K562 (cell line): ENCODE measurements at regions not wholly inside any gene's neighbourhood (a gene's known extent, or its start where the extent isn't known, plus 50 kb on each side); places are given as distances from the start of the nearest gene placed in this dataset.

Experiments
- ATAC-seq: fragments of 200-7000 bp; cut with Tn5 transposase; 3 replicates; pipeline ENCODE4 v1.9.1; 2020; ENCODE audit warnings: moderate library complexity
- BruUV-seq: library from RNA; stranded (reverse); fragments of 400-500 nt; replicated peaks from 2 replicates; lab custom pipeline; 2021; lab: Mats Ljungman, UMichigan
- CTCF ChIA-PET: fragments of 300-600 bp; formaldehyde crosslinking; extraction: SDS; loops from one replicate; lab custom pipeline; 2021; ENCODE audit warnings: low intra/inter-chr PET ratio; lab: Yijun Ruan, JAX
- POLR2A ChIA-PET: fragments of 300-600, 350-650 bp; sonication (Branson Sonifier 250); formaldehyde crosslinking; extraction: SDS; loops from one replicate; lab custom pipeline; 2021; ENCODE audit warnings: antibody characterized with exemption, inconsistent platforms; lab: Yijun Ruan, JAX
- DNase-seq, 4 experiments: peaks; one replicate each; pipeline versions ENCODE4 v3.0.0 to v3.0.0-alpha.2; 2011 to 2018; ENCODE audit warnings: low spot score in 3 of 4, mixed read lengths in 3 of 4; ENCODE audit errors: extremely low read depth in 1 of 4
- FAIRE-seq: peaks from 2 replicates; lab custom pipeline; 2011; peaks lifted over from hg19 to GRCh38; lab: Jason Lieb, UNC
- H2AFZ ChIP-seq: 2 replicates; pipeline ENCODE4 v1.6.0; 2011; ENCODE audit warnings: low read depth, low read length, control low read depth, inconsistent platforms
- H3K27ac ChIP-seq: fragments of 200-600 bp; 3 replicates; pipeline ENCODE4 v1.8.0; 2011; ENCODE audit warnings: low read depth, mild to moderate bottlenecking, control low read depth, inconsistent platforms, low read length, moderate library complexity, mixed read lengths; ENCODE audit errors: extremely low read depth
- H3K27me3 ChIP-seq, 2 experiments: fragments of 300-600 bp in 1 of 2; 2 replicates in 1 of 2; 3 replicates in 1 of 2; pipeline versions ENCODE4 v1.6.0 to v1.8.0; 2011; ENCODE audit warnings: inconsistent platforms in 2 of 2, low read length in 2 of 2, mild to moderate bottlenecking in 1 of 2, mixed read lengths in 1 of 2, moderate library complexity in 1 of 2; ENCODE audit not compliant: control insufficient read depth in 2 of 2, insufficient read depth in 2 of 2
- H3K36me3 ChIP-seq: fragments of 300-600 bp; 3 replicates; pipeline ENCODE4 v1.8.0; 2011; ENCODE audit warnings: mild to moderate bottlenecking, low read length, inconsistent platforms; ENCODE audit not compliant: control insufficient read depth, insufficient read depth
- H3K4me1 ChIP-seq, 2 experiments: fragments of 200-600 bp in 1 of 2; replicated peaks in 1 of 2; 2 replicates in 1 of 2; 3 replicates in 1 of 2; pipeline versions ENCODE4 v1.5.1 to v1.8.0; 2011; ENCODE audit warnings: inconsistent platforms in 2 of 2, low read length in 2 of 2, mild to moderate bottlenecking in 1 of 2, mixed read lengths in 1 of 2, moderate library complexity in 1 of 2; ENCODE audit not compliant: control insufficient read depth in 2 of 2, insufficient read depth in 2 of 2
- H3K4me2 ChIP-seq: 2 replicates; pipeline ENCODE4 v1.6.1; 2011; ENCODE audit warnings: low read length, control low read depth, inconsistent platforms, mixed read lengths; ENCODE audit not compliant: insufficient read depth
- H3K4me3 ChIP-seq: fragments of 200-600 bp; sonication (generic), shearing (Covaris generic); 2 replicates; pipeline ENCODE4 v1.5.1; 2016; ENCODE audit warnings: control low read depth, inconsistent platforms
- H3K79me2 ChIP-seq: fragments of 200-600 bp; 3 replicates; pipeline ENCODE4 v1.8.0; 2011; ENCODE audit warnings: low read length, inconsistent platforms; ENCODE audit not compliant: control insufficient read depth, insufficient read depth
- H3K9ac ChIP-seq, 2 experiments: 2 replicates each; pipeline versions ENCODE4 v1.6.0 to v1.6.1; 2011; ENCODE audit warnings: low read depth in 2 of 2, low read length in 2 of 2, control low read depth in 1 of 2, inconsistent platforms in 1 of 2, mild to moderate bottlenecking in 1 of 2, mixed read lengths in 1 of 2; ENCODE audit not compliant: insufficient read depth in 1 of 2
- H3K9me1 ChIP-seq: one replicate; pipeline ENCODE4 v1.6.0; 2011; ENCODE audit warnings: inconsistent platforms, mild to moderate bottlenecking, low read length, moderate library complexity; ENCODE audit not compliant: control insufficient read depth, insufficient read depth
- H3K9me3 ChIP-seq: replicated peaks from 2 replicates; pipeline ENCODE4 v1.5.1; 2011; ENCODE audit warnings: low read depth, low read length, inconsistent platforms; ENCODE audit not compliant: control insufficient read depth, insufficient read depth
- H4K20me1 ChIP-seq: replicated peaks from 2 replicates; pipeline ENCODE4 v1.6.1; 2011; ENCODE audit warnings: low read length, inconsistent platforms, mixed read lengths; ENCODE audit not compliant: control insufficient read depth, insufficient read depth
- BMI1 ChIP-seq: fragments of 150-350 bp; IDR thresholded peaks from 2 replicates; pipeline ENCODE4 v1.6.1; 2014; ENCODE audit warnings: low read length
- DPF2 ChIP-seq: fragments of 450-650 bp; IDR thresholded peaks from 2 replicates; pipeline ENCODE4 v1.6.1; 2016
- FOXA1 ChIP-seq: fragments of 450-650 bp; IDR thresholded peaks from 2 replicates; pipeline ENCODE4 v1.6.1; 2016; ENCODE audit warnings: mild to moderate bottlenecking, borderline replicate concordance
- MTA3 ChIP-seq: fragments of 450-650 bp; formaldehyde crosslinking; IDR thresholded peaks from 2 replicates; pipeline ENCODE4 v1.6.1; 2017; ENCODE audit warnings: mild to moderate bottlenecking, borderline replicate concordance
- NR2C1 ChIP-seq, 2 experiments: fragments of 450-650 bp; IDR thresholded peaks; 2 replicates each; pipeline ENCODE4 v1.6.1; 2017; ENCODE audit warnings: mild to moderate bottlenecking in 2 of 2, antibody characterized with exemption in 1 of 2, inconsistent platforms in 1 of 2, missing compliant biosample characterization in 1 of 2, missing genetic modification characterization in 1 of 2
- SREBF1 ChIP-seq: fragments of 150-350 bp; IDR thresholded peaks from 2 replicates; pipeline ENCODE4 v1.6.1; 2014; ENCODE audit warnings: antibody characterized with exemption, low read depth, low read length, borderline replicate concordance
- TRIM28 ChIP-seq: fragments of 450-650 bp; IDR thresholded peaks from 2 replicates; pipeline ENCODE4 v1.6.1; 2017
- VEZF1 ChIP-seq: fragments of 200-800 bp; sonication (Bioruptor generic); IDR thresholded peaks from 2 replicates; pipeline ENCODE4 v1.6.1; 2017; ENCODE audit warnings: missing genetic modification characterization, missing compliant biosample characterization
- XRCC3 ChIP-seq: fragments of 450-650 bp; IDR thresholded peaks from 2 replicates; pipeline ENCODE4 v1.6.1; 2017; ENCODE audit warnings: mild to moderate bottlenecking, moderate library complexity
- ZNF589 ChIP-seq: fragments of 200-800 bp; sonication (Bioruptor generic); IDR thresholded peaks from 2 replicates; pipeline ENCODE4 v1.6.1; 2016; ENCODE audit warnings: low read depth, missing genetic modification characterization, missing compliant biosample characterization
- ZNF707 ChIP-seq: fragments of 250-450 bp; sonication (Bioruptor Pico); conservative IDR thresholded peaks from 2 replicates; pipeline ENCODE4 v1.8.0; 2022; ENCODE audit warnings: inconsistent platforms, mild to moderate bottlenecking, moderate library complexity
- WGBS: fragments of 100-300 bp; shearing (Covaris generic); methylation state at CpG from one replicate; pipeline ENCODE4 v1.1.6; 2016; ENCODE audit warnings: low coverage, mixed read lengths; ENCODE audit not compliant: insufficient coverage; ENCODE audit errors: missing lambda C conversion rate; 5-methylcytosine and 5-hydroxymethylcytosine counted together
- in situ Hi-C: fragments of 300-500 bp; cut with MboI; formaldehyde crosslinking; loops from 4 replicates; pipeline ENCODE4 v1.15.0; 2018; ENCODE audit warnings: inconsistent platforms, mixed read lengths
- intact Hi-C: fragments of 100-400 bp; cut with micrococcal nuclease; formaldehyde crosslinking; loops from 2 replicates; pipeline ENCODE4 v1.14.2; 2022

GRCh38 chr12:43286986-43287385 is 265.0 kb downstream of the ADAMTS20 start:
- no peak overlapping the region for H3K9ac ChIP-seq
- H2AFZ ChIP-seq, result no peak overlapping the region
- intact Hi-C loops, result no loop called here
- no peaks in the 10 kb centered on the region for H3K36me3 ChIP-seq
- no peak for FAIRE-seq
- POLR2A ChIA-PET, result no interaction called here
- no peaks in the 10 kb centered on the region for H3K9me1 ChIP-seq
- H3K27ac ChIP-seq, result no peak overlapping the region
- no peaks in the 10 kb centered on the region for H3K4me1 ChIP-seq
- no peaks in the 10 kb centered on the region for H3K79me2 ChIP-seq
- no peak overlapping the region for H3K4me2 ChIP-seq
- ATAC-seq, result no peak
- DNase-seq, result no peak
- 22% methylated on average over 2 of the region's 2 CpGs for WGBS
- no peak for TF ChIP-seq MTA3
- no peak for TF ChIP-seq VEZF1 (CRISPR knock-in tag)
- no peak for TF ChIP-seq FOXA1
- no peak for TF ChIP-seq DPF2
- TF ChIP-seq ZNF707 (CRISPR knock-in tag), result no peak
- TF ChIP-seq NR2C1 (IDR thresholded peaks at IDR 0.05), result no peak
- no peak for TF ChIP-seq NR2C1 (tag; IDR thresholded peaks at IDR 0.05)
- no peak for TF ChIP-seq TRIM28
- TF ChIP-seq ZNF589 (CRISPR knock-in tag), result no peak
- no peak for TF ChIP-seq XRCC3
- no peak for TF ChIP-seq SREBF1
- TF ChIP-seq BMI1, result no peak
- TF ChIP-seq, all 486 proteins: peak for 0
- no TSS peak for BruUV-seq
- no peaks in the 10 kb centered on the region for H4K20me1 ChIP-seq
- H3K9me3 ChIP-seq, result no peaks in the 10 kb centered on the region
- H3K27me3 ChIP-seq, result no peaks in the 10 kb centered on the region
- in situ Hi-C loops, result no loop called here
- no peak overlapping the region for H3K4me3 ChIP-seq
- CTCF ChIA-PET, result no interaction called here
